ENCODE measurements at regions not wholly inside any gene's neighbourhood (a gene's known extent, or its start where the extent isn't known, plus 50 kb on each side); places are given as distances from the start of the nearest gene placed in this dataset.

- Histone ChIP-seq H3K27ac (no peak overlapping the region), H3K36me3 (no peaks in the 10 kb centered on the region), H3K4me3 (replicated peaks in 1 of 3) (no peak overlapping the region), H3K27me3 (no peaks in the 10 kb centered on the region), H3K9me3 (no peaks in the 10 kb centered on the region), H3K4me1 (no peaks in the 10 kb centered on the region)
- intact Hi-C loops (cut with DNase I) = no loop called here
- DNase-seq = no peak
- WGBS, 2 donors = 92 to 98% methylated on average over 1 of the region's 1 CpG
- TF ChIP-seq CTCF (IDR thresholded peaks at IDR 0.05) = no peak
- TF ChIP-seq POLR2A (IDR thresholded peaks at IDR 0.05) = no peak
Measured at GRCh38 chr2:129167456-129167855, 812.0 kb upstream of the RAB6C start.

- no peak for DNase-seq
- Histone ChIP-seq H3K4me1 (no peaks in the 10 kb centered on the region), H3K36me3 (no peaks in the 10 kb centered on the region), H3K27me3 (no peaks in the 10 kb centered on the region), H3K9me3 (no peaks in the 10 kb centered on the region), H3K4me3 (replicated peaks in 1 of 3) (no peak overlapping the region), H3K27ac (no peak overlapping the region)
- TF ChIP-seq CTCF (IDR thresholded peaks at IDR 0.05) = no peak
- TF ChIP-seq POLR2A (IDR thresholded peaks at IDR 0.05) = no peak
- 95 to 97% methylated on average over 2 of the region's 2 CpGs for WGBS, 2 donors
- intact Hi-C loops (cut with DNase I) = no loop called here
Measured at GRCh38 chr2:129170570-129170969, 808.9 kb upstream of the RAB6C start.

GRCh38 chr2:129174143-129174542 lies 805.3 kb upstream of the RAB6C start:
- intact Hi-C loops (cut with DNase I) = no loop called here
- no peaks in the 10 kb centered on the region for H3K27me3 ChIP-seq
- TF ChIP-seq CTCF (IDR thresholded peaks at IDR 0.05) = no peak
- no peak for TF ChIP-seq POLR2A (IDR thresholded peaks at IDR 0.05)
- DNase-seq = no peak
- H3K4me1 ChIP-seq = peaks cover 3 to 10% of the 10 kb centered on the region in 2 donors
- no peak overlapping the region for H3K27ac ChIP-seq
- 80 to 93% methylated on average over 2 of the region's 2 CpGs for WGBS, 2 donors
- H3K4me3 ChIP-seq (replicated peaks in 1 of 3) = no peak overlapping the region
- H3K9me3 ChIP-seq = no peaks in the 10 kb centered on the region
- H3K36me3 ChIP-seq = no peaks in the 10 kb centered on the region

- Histone ChIP-seq H3K4me3 (replicated peaks in 1 of 3) (no peak overlapping the region), H3K27me3 (no peaks in the 10 kb centered on the region), H3K27ac (no peak overlapping the region), H3K36me3 (no peaks in the 10 kb centered on the region), H3K4me1 (peaks cover 3 to 10% of the 10 kb centered on the region in 2 donors), H3K9me3 (no peaks in the 10 kb centered on the region)
- TF ChIP-seq POLR2A (IDR thresholded peaks at IDR 0.05) (no peak), CTCF (IDR thresholded peaks at IDR 0.05) (no peak)
- WGBS, 2 donors = 78 to 79% methylated on average over 2 of the region's 2 CpGs
- intact Hi-C loops (cut with DNase I) = no loop called here
- no peak for DNase-seq
Measured at GRCh38 chr2:129175051-129175450, 804.4 kb upstream of the RAB6C start.

GRCh38 chr2:129176375-129176774 lies 803.1 kb upstream of the RAB6C start:
- DNase-seq = no peak
- intact Hi-C loops (cut with DNase I) = no loop called here
- H3K27me3 ChIP-seq = no peaks in the 10 kb centered on the region
- peaks cover 3 to 10% of the 10 kb centered on the region in 2 donors for H3K4me1 ChIP-seq
- no peaks in the 10 kb centered on the region for H3K9me3 ChIP-seq
- TF ChIP-seq POLR2A (IDR thresholded peaks at IDR 0.05) = no peak
- no peak for TF ChIP-seq CTCF (IDR thresholded peaks at IDR 0.05)
- WGBS, 2 donors = 95% methylated on average over 5 of the region's 5 CpGs
- H3K27ac ChIP-seq = no peak overlapping the region
- H3K36me3 ChIP-seq = no peaks in the 10 kb centered on the region
- no peak overlapping the region for H3K4me3 ChIP-seq (replicated peaks in 1 of 3)

Data from thyroid gland (tissue), 4 donors.